C4-2B (cell line): ENCODE measurements at regions not wholly inside any gene's neighbourhood (a gene's known extent, or its start where the extent isn't known, plus 50 kb on each side); places are given as distances from the start of the nearest gene placed in this dataset.

Experiments
- H3K27ac ChIP-seq: fragments of 450-650 bp; 2 replicates; pipeline ENCODE4 v1.5.1; 2017
- ZFX ChIP-seq: fragments of 450-650 bp; IDR thresholded peaks from 2 replicates; pipeline ENCODE4 v1.6.1; 2017
- TF ChIP-seq, protein P1 (sequence below): fragments of 450-650 bp; conservative IDR thresholded peaks from 2 replicates; pipeline ENCODE4 v1.5.1; 2017; ENCODE audit warnings: mild to moderate bottlenecking

DNA sequence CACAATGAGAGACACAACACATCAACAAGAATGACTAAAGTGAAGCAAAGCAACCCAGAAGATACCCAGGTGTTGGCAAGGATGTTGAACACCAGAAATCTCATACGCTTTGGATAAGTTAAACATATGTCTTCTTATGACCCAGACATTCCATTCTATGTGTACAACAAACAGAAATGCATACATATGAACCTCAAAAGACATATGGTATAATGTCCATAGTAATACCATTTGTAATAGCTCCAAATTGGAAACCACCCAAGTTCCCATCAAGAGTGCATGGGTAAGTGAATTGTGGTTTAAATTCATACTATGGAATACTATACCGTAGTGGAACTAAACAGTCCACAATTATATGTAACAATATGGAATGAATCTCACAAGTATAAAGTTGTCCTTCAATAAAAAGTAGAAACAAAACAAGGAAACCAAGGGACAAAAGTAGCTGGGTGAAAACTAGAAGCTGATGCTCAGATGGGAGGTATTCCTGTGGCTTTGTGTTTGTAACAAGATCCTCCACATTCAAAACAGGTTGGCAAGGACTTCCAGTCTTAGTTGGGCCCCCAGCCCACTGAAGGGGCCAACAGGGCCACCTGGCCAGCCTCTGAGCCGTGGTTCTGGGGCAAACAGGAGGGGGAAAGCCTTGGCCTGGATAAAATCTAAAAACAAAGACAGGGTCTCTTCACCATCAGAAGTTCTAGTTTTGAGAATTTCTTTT lies 171.8 kb upstream of the PITX1 start:
- TF ChIP-seq, protein P1, sequence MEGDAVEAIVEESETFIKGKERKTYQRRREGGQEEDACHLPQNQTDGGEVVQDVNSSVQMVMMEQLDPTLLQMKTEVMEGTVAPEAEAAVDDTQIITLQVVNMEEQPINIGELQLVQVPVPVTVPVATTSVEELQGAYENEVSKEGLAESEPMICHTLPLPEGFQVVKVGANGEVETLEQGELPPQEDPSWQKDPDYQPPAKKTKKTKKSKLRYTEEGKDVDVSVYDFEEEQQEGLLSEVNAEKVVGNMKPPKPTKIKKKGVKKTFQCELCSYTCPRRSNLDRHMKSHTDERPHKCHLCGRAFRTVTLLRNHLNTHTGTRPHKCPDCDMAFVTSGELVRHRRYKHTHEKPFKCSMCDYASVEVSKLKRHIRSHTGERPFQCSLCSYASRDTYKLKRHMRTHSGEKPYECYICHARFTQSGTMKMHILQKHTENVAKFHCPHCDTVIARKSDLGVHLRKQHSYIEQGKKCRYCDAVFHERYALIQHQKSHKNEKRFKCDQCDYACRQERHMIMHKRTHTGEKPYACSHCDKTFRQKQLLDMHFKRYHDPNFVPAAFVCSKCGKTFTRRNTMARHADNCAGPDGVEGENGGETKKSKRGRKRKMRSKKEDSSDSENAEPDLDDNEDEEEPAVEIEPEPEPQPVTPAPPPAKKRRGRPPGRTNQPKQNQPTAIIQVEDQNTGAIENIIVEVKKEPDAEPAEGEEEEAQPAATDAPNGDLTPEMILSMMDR = no peak
- TF ChIP-seq ZFX = no peak
- H3K27ac ChIP-seq = no peak overlapping the region

DNA sequence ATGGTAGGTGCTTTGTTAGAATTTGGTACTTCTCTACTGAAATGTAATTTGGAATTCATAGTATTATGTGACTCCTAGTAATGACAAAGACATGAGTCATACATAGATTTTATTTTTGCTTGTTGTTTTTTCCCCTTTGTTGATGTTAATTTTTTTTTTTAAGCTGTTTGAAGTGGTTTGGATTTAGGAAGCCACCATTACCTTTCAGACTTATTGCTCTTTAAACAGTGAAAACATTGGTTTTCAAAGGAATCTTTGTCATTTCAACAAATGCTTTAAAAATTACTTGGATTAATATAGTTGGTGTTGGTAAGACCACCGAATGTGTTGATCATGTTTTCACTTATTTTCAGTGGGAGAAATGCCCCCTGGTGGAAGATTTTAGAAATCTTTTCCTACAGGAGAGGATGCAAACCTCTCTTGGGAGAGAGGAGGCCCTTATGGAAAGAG lies 170.1 kb upstream of the PITX1 start:
- no peak for TF ChIP-seq ZFX
- TF ChIP-seq, protein P1 = peak; percentile 54
- no peak overlapping the region for H3K27ac ChIP-seq

DNA sequence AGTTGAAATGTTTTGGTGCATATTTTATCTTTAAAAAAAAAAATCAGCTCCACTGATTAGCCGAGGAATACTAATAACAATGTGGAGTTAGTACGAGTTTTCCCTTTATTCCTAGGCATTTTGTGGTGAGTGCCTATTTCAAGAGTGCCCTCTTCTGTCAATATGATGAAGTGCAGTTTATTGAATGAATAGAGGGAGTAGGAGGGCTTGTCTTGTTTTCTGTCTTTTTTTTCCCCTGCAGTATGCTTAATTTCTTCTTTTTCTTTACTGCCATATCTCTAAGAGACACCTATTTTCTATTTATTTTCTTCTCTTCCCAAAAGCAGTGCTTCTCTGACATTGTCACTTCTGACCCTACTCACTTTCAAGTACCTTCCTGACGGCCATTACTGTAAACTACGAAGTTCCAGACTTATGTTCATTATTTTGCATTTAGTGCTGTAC lies 169.6 kb upstream of the PITX1 start:
- H3K27ac ChIP-seq = no peak overlapping the region
- TF ChIP-seq, protein P1 = peak; percentile 76
- no peak for TF ChIP-seq ZFX

DNA sequence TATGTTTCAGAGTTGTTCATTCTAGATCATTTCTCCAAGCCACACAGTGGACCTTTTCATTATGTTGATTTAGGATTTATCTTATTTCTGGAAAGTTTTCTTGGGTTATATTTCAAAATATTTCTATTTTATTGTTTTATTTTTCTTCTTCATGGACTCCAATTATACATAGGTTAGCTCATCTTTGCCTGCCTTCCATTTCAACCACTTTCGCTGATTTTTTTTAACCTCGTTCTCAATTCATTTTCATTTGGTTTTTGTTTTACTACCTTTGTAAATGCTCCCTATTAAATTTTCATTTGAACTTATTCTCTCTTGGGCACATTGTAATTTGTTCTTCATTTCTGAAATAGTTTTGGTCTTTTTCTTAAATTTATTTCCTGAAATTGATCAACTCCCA lies 169.0 kb upstream of the PITX1 start:
- TF ChIP-seq, protein P1 = no peak
- TF ChIP-seq ZFX = no peak
- H3K27ac ChIP-seq = no peak overlapping the region

DNA sequence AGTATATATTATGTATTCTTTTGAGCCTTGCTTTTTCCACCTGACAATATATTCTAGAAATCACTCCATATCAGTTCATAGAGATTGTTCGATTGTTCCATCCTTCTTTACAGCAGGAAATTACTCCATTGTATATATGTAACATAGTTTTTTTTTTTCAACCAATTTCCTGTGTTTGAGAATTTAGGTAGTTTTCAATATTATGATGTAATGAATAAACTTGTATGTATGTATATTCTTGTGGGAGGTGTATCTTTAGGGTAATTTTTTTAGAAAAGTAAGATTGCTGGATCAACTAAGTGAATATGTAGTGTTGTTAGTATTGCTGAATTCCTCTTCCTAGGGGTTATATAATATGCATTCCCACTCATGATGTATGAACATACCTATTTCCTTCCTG lies 165.9 kb upstream of the PITX1 start:
- TF ChIP-seq, protein P1 = no peak
- no peak for TF ChIP-seq ZFX
- no peak overlapping the region for H3K27ac ChIP-seq

DNA sequence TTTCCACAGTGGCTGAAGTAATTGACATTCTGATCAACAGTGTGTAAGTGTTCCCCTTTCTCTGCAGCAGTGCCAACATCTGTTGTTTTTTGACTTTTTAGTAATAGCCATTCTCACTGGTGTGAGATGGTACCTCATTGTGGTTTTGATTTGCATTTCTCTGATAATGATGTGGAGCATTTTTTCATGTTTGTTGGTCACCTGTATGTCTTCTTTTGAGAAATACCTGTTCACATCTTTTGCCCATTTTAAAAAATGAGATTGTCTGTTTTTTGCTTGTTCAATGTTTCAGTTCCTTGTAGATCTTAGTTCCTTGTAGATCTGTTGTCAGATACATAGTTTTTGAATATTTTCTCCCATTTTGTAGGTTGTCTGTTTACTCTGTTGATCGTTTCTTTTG lies 162.5 kb upstream of the PITX1 start:
- no peak overlapping the region for H3K27ac ChIP-seq
- TF ChIP-seq, protein P1 = no peak
- TF ChIP-seq ZFX = no peak

DNA sequence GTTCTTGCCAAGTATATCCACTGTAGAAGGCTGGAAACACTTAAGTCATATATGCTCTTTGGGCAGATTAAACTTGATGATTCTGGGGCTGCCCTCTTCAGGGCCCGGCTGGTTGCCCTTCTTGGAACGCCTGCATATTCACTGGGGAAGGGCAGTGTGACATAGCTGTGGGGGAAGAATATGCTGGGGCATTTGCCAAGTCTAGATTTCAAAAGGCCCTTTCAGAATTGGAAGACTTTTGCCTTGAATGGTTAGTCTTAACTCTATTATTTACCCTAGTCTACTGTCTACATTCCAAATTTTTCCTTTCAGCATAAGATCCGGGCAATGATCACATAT lies 161.2 kb upstream of the PITX1 start:
- TF ChIP-seq ZFX = no peak
- TF ChIP-seq, protein P1 = no peak
- no peak overlapping the region for H3K27ac ChIP-seq
